HepG2 (cell line): ENCODE measurements at regions not wholly inside any gene's neighbourhood (a gene's known extent, or its start where the extent isn't known, plus 50 kb on each side); places are given as distances from the start of the nearest gene placed in this dataset.

Source experiments
- CHD2 ChIP-seq: IDR thresholded peaks from 2 replicates; pipeline ENCODE4 v1.6.1; 2011; ENCODE audit warnings: low read depth, low read length, improper control_type of control experiment
- EZH2 ChIP-seq: conservative IDR thresholded peaks from 2 replicates; pipeline ENCODE4 v1.6.1; 2012; ENCODE audit warnings: mild to moderate bottlenecking, low read depth, low read length, moderate library complexity
- JUN ChIP-seq: sonication (generic); formaldehyde crosslinking; IDR thresholded peaks from 2 replicates; pipeline ENCODE4 v1.4.0; 2020; ENCODE audit warnings: mild to moderate bottlenecking, missing genetic modification reagents
- NR2F1 ChIP-seq, 2 experiments: fragments of 450-650 bp in 1 of 2; formaldehyde crosslinking in 1 of 2; IDR thresholded peaks; 2 replicates each; pipeline versions ENCODE4 v1.5.0 to v1.6.1; 2016 to 2020; ENCODE audit warnings: mild to moderate bottlenecking in 1 of 2, missing compliant biosample characterization in 1 of 2, missing genetic modification reagents in 1 of 2, moderate library complexity in 1 of 2
- POLR2A ChIP-seq, 2 experiments: IDR thresholded peaks; 2 replicates each; pipeline ENCODE4 v1.6.1; 2011; ENCODE audit warnings: low read depth in 2 of 2, low read length in 2 of 2, mild to moderate bottlenecking in 1 of 2, moderate library complexity in 1 of 2; ENCODE audit not compliant: insufficient read depth in 1 of 2
- ZBTB25 ChIP-seq: IDR thresholded peaks from 2 replicates; pipeline ENCODE4 v1.6.1; 2018; ENCODE audit warnings: missing genetic modification reagents
- ZNF10 ChIP-seq: sonication (generic); formaldehyde crosslinking; IDR thresholded peaks from 2 replicates; pipeline ENCODE4 v1.4.0; 2020; ENCODE audit warnings: mild to moderate bottlenecking, low read depth, missing genetic modification reagents, borderline replicate concordance
- ZNF646 ChIP-seq: sonication (generic); formaldehyde crosslinking; IDR thresholded peaks from 2 replicates; pipeline ENCODE4 v1.9.0; 2021; ENCODE audit warnings: mild to moderate bottlenecking, missing genetic modification reagents
- ZNF724P ChIP-seq: sonication (generic); formaldehyde crosslinking; IDR thresholded peaks from 2 replicates; pipeline ENCODE4 v1.8.0; 2022; ENCODE audit warnings: missing genetic modification reagents, borderline replicate concordance
- ZNF740 ChIP-seq: sonication (generic); formaldehyde crosslinking; IDR thresholded peaks from 2 replicates; pipeline ENCODE4 v1.4.0; 2020; ENCODE audit warnings: missing genetic modification reagents
- TF ChIP-seq, protein P1 (sequence below): sonication (generic); formaldehyde crosslinking; IDR thresholded peaks from 2 replicates; pipeline ENCODE4 v1.9.0; 2021; ENCODE audit warnings: missing genetic modification reagents, borderline replicate concordance
- TF ChIP-seq, protein P2 (sequence below): fragments of 450-650 bp; IDR thresholded peaks from 2 replicates; pipeline ENCODE4 v1.6.1; 2017; ENCODE audit warnings: mild to moderate bottlenecking
- TF ChIP-seq, protein P3 (sequence below): sonication (generic); formaldehyde crosslinking; IDR thresholded peaks from 2 replicates; pipeline ENCODE4 v1.4.0; 2020; ENCODE audit warnings: missing genetic modification reagents
- TF ChIP-seq, protein P4 (sequence below): sonication (generic); formaldehyde crosslinking; IDR thresholded peaks from 2 replicates; pipeline ENCODE4 v1.8.1; 2022; ENCODE audit warnings: mild to moderate bottlenecking, missing genetic modification reagents

DNA sequence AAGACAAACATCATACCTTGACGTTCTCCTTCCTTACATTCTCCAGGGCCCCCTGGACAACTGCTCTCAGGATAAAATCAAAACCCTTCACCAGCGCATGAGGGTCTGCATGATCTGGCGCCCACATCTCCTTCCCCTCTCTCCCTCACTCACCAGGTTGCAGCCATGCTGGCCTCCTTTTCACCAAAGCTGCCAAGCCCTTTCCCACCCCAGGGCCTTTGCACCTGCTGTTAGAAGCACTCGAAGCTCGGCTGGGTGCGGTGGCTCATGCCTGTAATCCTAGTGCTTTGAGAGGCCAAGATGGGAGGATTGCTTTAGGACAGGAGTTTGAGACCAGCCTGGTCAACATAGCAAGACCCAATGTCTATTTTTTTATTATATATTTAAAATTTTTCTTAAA, 56.1 kb upstream of the NUP50 start:
- TF ChIP-seq JUN (CRISPR knock-in tag): no peak
- TF ChIP-seq NR2F1 (CRISPR knock-in tag; IDR thresholded peaks at IDR 0.05): no peak
- TF ChIP-seq, protein P1, sequence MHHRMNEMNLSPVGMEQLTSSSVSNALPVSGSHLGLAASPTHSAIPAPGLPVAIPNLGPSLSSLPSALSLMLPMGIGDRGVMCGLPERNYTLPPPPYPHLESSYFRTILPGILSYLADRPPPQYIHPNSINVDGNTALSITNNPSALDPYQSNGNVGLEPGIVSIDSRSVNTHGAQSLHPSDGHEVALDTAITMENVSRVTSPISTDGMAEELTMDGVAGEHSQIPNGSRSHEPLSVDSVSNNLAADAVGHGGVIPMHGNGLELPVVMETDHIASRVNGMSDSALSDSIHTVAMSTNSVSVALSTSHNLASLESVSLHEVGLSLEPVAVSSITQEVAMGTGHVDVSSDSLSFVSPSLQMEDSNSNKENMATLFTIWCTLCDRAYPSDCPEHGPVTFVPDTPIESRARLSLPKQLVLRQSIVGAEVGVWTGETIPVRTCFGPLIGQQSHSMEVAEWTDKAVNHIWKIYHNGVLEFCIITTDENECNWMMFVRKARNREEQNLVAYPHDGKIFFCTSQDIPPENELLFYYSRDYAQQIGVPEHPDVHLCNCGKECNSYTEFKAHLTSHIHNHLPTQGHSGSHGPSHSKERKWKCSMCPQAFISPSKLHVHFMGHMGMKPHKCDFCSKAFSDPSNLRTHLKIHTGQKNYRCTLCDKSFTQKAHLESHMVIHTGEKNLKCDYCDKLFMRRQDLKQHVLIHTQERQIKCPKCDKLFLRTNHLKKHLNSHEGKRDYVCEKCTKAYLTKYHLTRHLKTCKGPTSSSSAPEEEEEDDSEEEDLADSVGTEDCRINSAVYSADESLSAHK (CRISPR knock-in tag): no peak
- TF ChIP-seq CHD2: no peak
- TF ChIP-seq ZNF740 (CRISPR knock-in tag): no peak
- TF ChIP-seq POLR2A (IDR thresholded peaks at IDR 0.05; ENCODE audit: insufficient read depth in 1 of 2, low read depth in 2 of 2, low read length in 2 of 2): no peak
- TF ChIP-seq ZNF10: no peak
- TF ChIP-seq ZBTB25 (CRISPR knock-in tag): no peak
- TF ChIP-seq, protein P2, sequence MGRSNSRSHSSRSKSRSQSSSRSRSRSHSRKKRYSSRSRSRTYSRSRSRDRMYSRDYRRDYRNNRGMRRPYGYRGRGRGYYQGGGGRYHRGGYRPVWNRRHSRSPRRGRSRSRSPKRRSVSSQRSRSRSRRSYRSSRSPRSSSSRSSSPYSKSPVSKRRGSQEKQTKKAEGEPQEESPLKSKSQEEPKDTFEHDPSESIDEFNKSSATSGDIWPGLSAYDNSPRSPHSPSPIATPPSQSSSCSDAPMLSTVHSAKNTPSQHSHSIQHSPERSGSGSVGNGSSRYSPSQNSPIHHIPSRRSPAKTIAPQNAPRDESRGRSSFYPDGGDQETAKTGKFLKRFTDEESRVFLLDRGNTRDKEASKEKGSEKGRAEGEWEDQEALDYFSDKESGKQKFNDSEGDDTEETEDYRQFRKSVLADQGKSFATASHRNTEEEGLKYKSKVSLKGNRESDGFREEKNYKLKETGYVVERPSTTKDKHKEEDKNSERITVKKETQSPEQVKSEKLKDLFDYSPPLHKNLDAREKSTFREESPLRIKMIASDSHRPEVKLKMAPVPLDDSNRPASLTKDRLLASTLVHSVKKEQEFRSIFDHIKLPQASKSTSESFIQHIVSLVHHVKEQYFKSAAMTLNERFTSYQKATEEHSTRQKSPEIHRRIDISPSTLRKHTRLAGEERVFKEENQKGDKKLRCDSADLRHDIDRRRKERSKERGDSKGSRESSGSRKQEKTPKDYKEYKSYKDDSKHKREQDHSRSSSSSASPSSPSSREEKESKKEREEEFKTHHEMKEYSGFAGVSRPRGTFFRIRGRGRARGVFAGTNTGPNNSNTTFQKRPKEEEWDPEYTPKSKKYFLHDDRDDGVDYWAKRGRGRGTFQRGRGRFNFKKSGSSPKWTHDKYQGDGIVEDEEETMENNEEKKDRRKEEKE: no peak
- TF ChIP-seq ZNF724P (CRISPR knock-in tag): no peak
- TF ChIP-seq, protein P3, sequence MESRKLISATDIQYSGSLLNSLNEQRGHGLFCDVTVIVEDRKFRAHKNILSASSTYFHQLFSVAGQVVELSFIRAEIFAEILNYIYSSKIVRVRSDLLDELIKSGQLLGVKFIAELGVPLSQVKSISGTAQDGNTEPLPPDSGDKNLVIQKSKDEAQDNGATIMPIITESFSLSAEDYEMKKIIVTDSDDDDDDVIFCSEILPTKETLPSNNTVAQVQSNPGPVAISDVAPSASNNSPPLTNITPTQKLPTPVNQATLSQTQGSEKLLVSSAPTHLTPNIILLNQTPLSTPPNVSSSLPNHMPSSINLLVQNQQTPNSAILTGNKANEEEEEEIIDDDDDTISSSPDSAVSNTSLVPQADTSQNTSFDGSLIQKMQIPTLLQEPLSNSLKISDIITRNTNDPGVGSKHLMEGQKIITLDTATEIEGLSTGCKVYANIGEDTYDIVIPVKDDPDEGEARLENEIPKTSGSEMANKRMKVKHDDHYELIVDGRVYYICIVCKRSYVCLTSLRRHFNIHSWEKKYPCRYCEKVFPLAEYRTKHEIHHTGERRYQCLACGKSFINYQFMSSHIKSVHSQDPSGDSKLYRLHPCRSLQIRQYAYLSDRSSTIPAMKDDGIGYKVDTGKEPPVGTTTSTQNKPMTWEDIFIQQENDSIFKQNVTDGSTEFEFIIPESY (CRISPR knock-in tag): no peak
- TF ChIP-seq, protein P4, sequence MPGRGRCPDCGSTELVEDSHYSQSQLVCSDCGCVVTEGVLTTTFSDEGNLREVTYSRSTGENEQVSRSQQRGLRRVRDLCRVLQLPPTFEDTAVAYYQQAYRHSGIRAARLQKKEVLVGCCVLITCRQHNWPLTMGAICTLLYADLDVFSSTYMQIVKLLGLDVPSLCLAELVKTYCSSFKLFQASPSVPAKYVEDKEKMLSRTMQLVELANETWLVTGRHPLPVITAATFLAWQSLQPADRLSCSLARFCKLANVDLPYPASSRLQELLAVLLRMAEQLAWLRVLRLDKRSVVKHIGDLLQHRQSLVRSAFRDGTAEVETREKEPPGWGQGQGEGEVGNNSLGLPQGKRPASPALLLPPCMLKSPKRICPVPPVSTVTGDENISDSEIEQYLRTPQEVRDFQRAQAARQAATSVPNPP (CRISPR knock-in tag): no peak
- TF ChIP-seq ZNF646: no peak
- TF ChIP-seq EZH2: no peak
